ENCODE measurements at regions not wholly inside any gene's neighbourhood (a gene's known extent, or its start where the extent isn't known, plus 50 kb on each side); places are given as distances from the start of the nearest gene placed in this dataset.
A peak's percentile ranks its signal among the peaks of the same experiment; 100 is the strongest.

DNA sequence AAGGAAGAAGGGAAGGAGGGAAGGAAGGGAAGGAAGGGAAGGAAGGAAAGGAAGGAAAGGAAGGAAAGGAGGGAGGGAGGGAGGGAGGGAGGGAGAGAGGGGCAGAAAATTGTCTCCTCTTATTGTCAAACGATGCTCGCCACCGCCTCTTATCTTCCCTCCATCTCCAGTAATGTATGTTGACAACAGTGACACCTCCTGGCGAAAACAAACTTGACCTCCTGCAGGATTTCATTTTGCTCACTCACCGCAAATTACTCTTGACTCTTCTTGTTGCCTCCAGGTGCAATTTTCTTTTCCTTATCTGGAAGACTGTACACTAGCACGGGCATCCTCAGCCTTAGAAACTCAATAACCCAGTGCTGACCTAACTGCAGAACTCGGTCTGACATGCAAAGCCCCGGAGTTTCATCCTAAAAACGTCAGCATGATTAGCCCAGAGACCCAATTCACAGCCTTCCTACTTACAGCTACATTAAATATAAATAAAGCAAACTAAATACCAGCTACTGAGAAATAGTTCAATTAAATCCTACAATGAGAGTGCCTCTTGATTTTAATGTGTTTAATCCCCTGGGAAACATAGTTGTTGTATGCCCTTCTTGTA, 512.4 kb upstream of the TMPO start:
- Mint-ChIP-seq H3K9me3 (peaks cover 24% of the 10 kb centered on the region), H3K4me1 (ENCODE audit: low read depth) (no peaks in the 10 kb centered on the region), H3K27ac (no peak overlapping the region), H3K27me3 (ENCODE audit: insufficient read depth) (no peaks in the 10 kb centered on the region), H3K4me3 (no peak overlapping the region), H3K36me3 (ENCODE audit: low read depth) (no peaks in the 10 kb centered on the region)
- TF ChIP-seq, protein P1, sequence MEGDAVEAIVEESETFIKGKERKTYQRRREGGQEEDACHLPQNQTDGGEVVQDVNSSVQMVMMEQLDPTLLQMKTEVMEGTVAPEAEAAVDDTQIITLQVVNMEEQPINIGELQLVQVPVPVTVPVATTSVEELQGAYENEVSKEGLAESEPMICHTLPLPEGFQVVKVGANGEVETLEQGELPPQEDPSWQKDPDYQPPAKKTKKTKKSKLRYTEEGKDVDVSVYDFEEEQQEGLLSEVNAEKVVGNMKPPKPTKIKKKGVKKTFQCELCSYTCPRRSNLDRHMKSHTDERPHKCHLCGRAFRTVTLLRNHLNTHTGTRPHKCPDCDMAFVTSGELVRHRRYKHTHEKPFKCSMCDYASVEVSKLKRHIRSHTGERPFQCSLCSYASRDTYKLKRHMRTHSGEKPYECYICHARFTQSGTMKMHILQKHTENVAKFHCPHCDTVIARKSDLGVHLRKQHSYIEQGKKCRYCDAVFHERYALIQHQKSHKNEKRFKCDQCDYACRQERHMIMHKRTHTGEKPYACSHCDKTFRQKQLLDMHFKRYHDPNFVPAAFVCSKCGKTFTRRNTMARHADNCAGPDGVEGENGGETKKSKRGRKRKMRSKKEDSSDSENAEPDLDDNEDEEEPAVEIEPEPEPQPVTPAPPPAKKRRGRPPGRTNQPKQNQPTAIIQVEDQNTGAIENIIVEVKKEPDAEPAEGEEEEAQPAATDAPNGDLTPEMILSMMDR (IDR thresholded peaks at IDR 0.05), result peak; percentile 16; the same call in 1 of the 2 replicates
- no peak for DNase-seq

DNA sequence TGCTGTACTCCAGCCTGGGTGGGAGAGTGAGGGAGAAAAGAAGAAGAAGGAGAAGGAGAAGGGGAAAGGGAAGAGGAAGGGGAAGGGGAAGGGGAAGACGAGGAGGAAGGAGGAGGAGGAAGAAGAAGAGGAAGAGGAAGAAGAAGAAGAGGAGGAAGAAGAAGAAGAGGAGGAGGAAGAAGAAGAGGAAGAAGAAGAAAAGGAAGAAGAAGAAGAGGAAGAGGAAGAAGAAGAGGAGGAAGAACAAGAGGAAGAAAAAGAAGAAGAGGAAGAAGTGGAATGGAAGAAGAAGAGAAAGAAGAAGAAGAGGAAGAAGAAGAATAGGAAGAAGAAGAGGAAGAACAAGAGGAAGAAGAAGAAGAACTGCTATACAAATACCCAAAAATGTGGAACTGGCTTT, 507.4 kb upstream of the TMPO start:
- Mint-ChIP-seq H3K27me3 (ENCODE audit: insufficient read depth) (no peaks in the 10 kb centered on the region), H3K27ac (no peak overlapping the region), H3K9me3 (peaks cover 33% of the 10 kb centered on the region), H3K4me1 (ENCODE audit: low read depth) (no peaks in the 10 kb centered on the region), H3K4me3 (no peak overlapping the region), H3K36me3 (ENCODE audit: low read depth) (no peaks in the 10 kb centered on the region)
- TF ChIP-seq, protein P1 (IDR thresholded peaks at IDR 0.05), result no peak
- no peak for DNase-seq

DNA sequence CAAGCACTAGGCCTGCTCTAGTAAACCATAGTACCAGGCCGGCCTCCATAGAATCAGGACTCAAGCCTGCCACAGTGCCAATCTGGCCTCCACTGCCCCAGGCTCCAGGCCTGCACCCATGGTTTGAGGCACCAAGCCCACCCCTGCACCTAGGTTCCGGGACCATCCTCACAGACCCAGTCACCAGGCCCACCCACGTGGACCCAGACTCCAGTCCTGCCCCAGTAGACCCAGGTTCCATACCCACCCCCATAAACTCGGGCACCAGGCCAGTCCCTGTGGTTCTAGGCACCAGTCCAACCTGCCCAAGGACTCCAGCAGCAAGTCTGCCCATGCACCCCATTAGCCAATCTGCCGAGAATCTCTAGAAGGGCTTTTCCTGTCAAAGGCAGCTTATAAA, 501.8 kb upstream of the TMPO start:
- TF ChIP-seq, protein P1 (IDR thresholded peaks at IDR 0.05), result no peak
- Mint-ChIP-seq H3K4me1 (ENCODE audit: low read depth) (no peaks in the 10 kb centered on the region), H3K4me3 (no peak overlapping the region), H3K36me3 (ENCODE audit: low read depth) (no peaks in the 10 kb centered on the region), H3K9me3 (peaks cover 21% of the 10 kb centered on the region), H3K27me3 (ENCODE audit: insufficient read depth) (no peaks in the 10 kb centered on the region), H3K27ac (no peak overlapping the region)
- DNase-seq, result no peak

DNA sequence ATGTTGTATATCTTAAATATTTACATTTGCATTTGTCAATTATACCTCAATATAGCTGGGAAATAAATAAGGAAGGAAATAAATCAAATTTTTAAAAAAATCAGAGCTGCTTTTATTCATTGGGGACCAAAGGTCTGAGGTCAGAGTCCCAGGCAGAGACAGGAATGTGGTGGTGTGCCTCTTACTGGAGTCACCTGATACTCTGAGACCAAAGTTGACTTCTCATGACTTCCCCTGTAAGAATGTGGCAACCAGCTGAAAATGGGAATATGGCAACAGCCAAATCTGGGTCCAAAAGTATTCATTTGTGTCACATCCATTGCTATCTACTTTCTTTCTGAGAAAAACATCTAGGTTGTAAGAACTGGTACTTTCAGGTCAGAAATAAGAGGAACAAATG, 496.6 kb upstream of the TMPO start:
- DNase-seq, result no peak
- H3K4me1 Mint-ChIP-seq (ENCODE audit: low read depth), result no peaks in the 10 kb centered on the region
- TF ChIP-seq, protein P1 (IDR thresholded peaks at IDR 0.05), result no peak
- no peaks in the 10 kb centered on the region for H3K27me3 Mint-ChIP-seq (ENCODE audit: insufficient read depth)
- H3K36me3 Mint-ChIP-seq (ENCODE audit: low read depth), result no peaks in the 10 kb centered on the region
- no peak overlapping the region for H3K27ac Mint-ChIP-seq
- peaks cover 30% of the 10 kb centered on the region for H3K9me3 Mint-ChIP-seq
- H3K4me3 Mint-ChIP-seq, result no peak overlapping the region

DNA sequence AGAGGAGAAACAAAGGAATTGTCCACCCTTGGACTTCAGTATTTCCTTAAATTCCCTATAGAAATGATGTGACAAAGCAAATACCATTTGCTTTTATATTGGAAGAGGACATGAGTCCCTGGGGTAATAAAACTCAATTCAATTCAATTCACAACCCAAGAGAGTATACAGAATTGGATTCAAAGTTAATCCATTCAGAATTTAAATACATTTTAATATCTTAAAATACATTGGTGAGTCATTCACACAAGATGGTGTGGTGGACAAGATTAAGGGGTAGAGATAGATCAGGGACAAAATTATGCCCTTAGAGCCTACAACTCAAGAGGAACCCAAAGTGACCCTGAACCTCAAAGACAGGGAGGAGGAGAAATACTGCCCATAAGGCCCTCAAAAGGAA, 495.0 kb upstream of the TMPO start:
- H3K4me1 Mint-ChIP-seq (ENCODE audit: low read depth), result no peaks in the 10 kb centered on the region
- peaks cover 44% of the 10 kb centered on the region for H3K9me3 Mint-ChIP-seq
- DNase-seq, result no peak
- no peaks in the 10 kb centered on the region for H3K36me3 Mint-ChIP-seq (ENCODE audit: low read depth)
- TF ChIP-seq, protein P1 (IDR thresholded peaks at IDR 0.05), result no peak
- H3K27ac Mint-ChIP-seq, result no peak overlapping the region
- no peaks in the 10 kb centered on the region for H3K27me3 Mint-ChIP-seq (ENCODE audit: insufficient read depth)
- no peak overlapping the region for H3K4me3 Mint-ChIP-seq

DNA sequence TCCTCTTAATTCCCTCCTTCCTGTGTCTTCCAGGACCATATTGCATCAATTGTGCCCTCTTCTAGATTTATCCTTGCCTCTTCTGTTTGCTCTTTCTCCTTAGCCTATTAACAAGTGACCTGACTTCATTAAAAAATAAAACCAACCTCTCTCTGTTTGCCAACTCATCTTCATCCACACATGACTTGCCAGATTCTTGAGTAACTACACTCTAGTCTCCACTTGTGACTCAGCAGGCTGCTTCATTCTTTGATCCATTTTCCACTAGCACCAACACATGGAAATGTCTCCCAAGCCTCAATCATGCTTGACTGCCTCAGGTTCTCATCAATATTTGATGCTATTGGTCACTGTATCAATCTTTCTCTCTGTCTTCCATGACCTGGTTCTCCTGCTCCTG, 492.4 kb upstream of the TMPO start:
- TF ChIP-seq, protein P1 (IDR thresholded peaks at IDR 0.05), result no peak
- Mint-ChIP-seq H3K36me3 (ENCODE audit: low read depth) (no peaks in the 10 kb centered on the region), H3K4me1 (ENCODE audit: low read depth) (no peaks in the 10 kb centered on the region), H3K4me3 (no peak overlapping the region), H3K27ac (no peak overlapping the region), H3K27me3 (ENCODE audit: insufficient read depth) (no peaks in the 10 kb centered on the region), H3K9me3 (peaks cover 53% of the 10 kb centered on the region)
- DNase-seq, result no peak
